ENCODE measurements at regions not wholly inside any gene's neighbourhood (a gene's known extent, or its start where the extent isn't known, plus 50 kb on each side); places are given as distances from the start of the nearest gene placed in this dataset.
"Not testable (repeated sequence)": the region's sequence is repeated elsewhere in the genome, so short reads cannot be mapped to it uniquely, and the experiment has no call there.

DNA sequence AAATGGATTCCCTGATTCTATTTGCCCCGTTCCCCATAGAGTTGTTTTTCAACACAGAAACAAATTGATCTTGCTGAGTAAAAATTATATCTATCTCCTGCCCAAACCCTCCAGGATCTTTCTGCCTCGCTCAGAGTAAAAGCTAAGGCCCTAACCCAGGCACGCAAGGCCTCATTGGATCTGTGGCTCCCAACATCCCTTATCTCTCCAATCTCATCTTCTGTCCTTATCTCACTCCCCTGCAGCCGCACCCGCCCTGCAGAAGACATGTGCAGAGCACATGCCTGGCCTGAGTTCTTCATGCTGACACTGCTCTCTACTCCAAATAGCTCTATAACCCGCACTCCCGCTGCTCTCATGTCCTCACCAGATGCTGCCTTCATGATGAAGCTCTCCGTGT is 543.8 kb upstream of the ZFP42 start:
- no peak for DNase-seq

DNA sequence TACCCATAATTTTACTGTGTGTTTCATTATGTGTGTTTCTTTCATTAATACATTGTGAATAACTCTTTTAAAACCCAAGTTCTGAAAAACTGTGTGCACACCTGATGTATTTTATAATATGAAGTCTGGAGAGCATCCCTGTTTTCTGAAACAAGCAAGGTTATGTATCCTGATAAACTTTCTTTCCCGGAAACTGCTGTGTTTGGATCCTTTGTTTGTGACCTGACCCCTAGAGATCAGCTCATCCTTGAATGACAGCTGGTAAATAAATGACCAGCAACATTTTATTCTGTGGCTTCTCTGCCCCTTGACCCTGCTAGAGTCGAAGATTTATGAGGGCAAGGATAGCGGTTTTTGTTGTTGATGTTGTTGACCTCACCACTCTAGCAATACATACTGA is 535.6 kb upstream of the ZFP42 start:
- no peak for DNase-seq

DNA sequence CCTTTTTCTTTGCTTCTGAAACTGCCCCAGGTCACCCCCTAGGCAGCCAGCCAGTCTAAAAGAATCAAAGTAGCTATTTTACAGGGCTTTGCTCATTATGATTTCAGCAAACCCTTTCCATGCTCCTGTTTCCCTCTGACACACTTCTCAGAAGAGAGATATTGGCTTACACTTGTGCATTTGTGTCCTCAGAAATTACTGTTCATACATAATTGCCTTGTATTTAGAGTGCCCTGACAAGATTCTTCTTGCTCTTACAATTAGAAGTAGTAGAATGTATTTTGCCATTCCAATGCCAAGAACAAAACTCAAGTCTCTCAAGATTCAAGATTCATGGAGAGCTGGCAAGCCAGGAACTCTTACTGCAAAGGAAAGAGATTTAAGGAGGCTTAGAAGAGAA is 531.0 kb upstream of the ZFP42 start:
- no peak for DNase-seq

DNA sequence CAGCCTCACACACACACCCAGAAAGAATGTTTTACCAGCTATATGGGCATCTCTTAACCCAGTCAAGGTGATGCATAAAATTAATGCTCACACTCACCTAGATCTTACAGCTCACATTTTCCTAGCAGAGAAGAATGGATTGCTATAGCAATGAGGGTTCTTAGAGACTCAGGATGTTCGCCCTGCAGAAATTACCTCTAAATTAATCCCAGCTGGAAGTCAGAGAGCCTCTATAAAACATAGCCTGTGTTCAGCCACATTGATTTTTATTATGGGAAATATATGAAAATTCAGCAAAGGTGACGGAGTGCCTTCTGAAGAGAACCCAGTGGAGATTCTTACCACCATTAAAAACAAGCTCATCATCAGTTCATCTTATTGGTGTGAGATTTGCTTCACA is 528.3 kb upstream of the ZFP42 start:
- no peak for DNase-seq

DNA sequence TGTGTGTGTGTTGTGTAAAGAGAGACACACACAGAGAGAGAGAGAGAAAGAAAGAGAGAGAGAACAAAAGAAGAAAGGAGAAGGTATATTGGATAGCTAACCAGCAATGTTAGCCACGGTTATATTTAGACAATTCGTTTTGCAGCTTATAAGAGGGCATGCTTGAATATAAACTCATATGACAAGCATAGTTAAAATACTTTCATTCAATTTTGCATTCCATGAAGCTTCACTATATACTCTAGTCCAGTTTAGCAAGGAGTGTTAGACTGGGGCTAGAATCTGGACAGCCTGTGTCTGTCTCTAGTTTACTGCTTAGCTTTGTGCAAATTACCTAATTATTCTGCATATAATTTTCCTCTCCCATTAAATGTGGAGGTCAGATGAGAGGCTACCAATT is 525.9 kb upstream of the ZFP42 start:
- no peak for DNase-seq

DNA sequence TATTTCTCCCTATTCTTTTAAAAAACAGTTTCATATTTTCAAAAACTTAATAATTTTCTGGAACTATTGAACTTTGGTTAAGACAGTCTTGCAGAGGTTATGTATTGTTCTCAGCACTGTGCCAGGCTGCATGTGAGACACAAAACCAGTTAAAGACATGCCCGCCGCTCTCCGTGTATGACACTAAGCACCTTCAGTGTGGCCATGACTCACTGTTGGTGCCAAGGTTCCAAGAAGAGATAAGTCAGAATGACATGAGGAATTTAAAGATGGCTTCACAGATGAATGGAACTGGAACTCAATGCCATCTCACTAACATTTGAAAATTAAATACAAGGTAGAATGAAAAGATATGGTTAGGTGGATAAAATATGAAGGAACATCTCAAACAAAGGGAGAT is 525.5 kb upstream of the ZFP42 start:
- DNase-seq = no peak

DNA sequence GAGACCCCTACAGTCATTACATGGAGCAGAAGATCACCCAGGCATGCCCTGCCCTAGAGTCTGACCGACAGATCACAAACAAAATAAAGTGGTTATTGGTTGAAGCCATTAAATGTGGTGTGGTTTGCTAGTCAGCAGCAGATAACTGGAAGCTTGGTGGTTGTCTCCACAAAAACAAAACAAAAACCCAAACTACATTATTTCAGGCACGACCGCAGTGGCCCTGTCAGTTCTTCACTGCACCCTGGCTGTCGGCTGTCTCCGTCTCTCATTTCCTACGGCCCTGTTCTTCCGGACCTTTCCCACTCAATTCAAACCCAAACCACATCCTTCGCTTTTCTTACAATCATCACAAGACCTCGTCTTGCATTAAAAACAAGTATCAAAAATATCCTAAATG is 521.3 kb upstream of the ZFP42 start:
- DNase-seq = no peak

DNA sequence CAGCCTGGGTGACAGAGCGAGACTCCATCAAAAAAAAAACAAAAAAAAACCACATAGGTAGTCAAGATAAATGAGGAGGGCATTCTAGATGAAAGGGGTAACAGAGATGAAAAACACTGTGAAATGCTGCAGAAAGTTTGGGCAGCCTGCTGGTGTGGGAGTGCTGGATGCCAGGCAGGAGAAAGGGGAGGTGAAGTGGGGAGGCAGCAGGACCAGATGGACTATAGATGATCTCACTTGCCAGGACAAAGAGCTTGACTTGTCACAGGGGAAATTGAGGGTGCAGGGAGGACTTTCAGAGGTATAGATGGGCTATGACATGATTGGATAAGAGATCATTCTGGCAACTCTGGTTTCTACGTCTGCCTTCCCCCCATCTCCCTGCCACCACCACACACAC is 519.7 kb upstream of the ZFP42 start:
- DNase-seq = no peak

DNA sequence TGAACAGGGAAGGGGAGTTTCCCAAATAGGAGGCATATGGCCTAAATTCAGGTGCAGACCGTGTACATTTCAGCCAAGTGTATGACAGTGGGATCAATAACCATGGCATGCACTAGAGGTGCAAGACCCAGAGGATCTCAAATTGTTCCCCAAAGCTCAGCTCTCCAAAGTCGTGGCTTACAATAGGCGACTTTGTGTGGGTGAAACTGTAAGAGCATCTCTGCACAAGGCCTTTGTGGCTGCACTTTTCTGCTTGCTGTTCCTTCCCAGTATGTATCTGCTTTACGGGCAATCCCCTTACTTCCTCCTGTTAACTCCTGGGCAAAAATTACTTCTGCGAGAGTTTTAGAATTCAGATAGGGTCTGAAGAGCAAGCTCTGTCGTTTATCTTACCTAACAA is 518.3 kb upstream of the ZFP42 start:
- DNase-seq = no peak

DNA sequence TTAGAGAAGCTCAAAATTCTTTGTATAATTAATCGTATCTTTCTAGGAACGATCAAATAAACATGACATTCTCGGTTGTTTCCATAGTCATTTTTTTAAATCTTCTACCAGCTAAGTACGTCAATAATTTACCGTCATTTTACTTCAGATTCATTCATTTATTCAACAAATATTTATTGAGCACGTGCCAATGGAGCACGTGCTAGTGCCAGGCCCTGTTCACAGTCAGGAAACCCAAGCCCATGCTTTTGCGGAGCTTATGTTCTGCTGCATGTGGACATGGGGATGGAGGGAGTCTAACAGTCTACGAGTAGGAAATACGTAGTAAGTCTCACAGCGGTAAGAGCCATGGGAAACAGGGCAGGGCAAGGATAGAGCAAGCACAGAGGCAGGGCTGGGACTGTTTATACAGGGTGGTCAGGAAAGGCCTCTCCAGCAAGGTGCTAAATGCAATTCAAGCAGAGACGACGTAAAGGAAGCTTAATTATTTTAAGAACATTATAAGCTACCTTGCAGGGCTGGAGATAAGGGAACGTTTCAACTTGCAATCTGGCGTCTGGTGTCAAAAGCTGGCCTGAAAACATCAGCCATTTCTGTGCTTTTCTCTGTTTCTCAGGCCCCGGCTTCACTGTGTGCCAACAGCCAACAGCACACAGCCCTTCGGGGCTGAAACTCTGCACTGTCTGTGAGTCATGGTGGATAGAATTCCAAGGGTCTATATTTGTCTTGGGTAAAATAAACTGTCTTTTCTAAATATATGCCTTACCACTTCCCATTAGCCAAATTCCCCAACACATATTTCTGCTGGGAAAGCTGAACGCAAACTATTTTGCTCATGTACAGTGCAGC is 517.1 kb upstream of the ZFP42 start:
- no peak for DNase-seq

DNA sequence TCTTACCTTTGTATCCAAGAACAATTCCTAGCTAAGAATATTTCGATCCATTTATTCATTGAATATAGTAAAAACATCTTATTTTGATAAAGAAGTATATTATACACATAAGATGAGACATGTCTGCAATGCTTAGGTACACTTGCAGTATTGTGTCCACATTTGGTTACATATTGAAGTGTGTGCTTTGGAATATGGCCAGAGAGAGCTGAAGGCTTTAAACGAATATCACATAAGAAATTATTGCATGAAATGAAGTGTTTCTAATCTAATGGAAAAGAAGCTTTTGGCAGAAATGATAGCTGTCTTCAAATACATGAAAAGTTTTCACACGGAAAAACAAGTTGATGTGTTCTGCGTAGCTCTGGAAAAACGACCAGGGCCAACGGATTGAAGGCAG is 516.1 kb upstream of the ZFP42 start:
- no peak for DNase-seq

DNA sequence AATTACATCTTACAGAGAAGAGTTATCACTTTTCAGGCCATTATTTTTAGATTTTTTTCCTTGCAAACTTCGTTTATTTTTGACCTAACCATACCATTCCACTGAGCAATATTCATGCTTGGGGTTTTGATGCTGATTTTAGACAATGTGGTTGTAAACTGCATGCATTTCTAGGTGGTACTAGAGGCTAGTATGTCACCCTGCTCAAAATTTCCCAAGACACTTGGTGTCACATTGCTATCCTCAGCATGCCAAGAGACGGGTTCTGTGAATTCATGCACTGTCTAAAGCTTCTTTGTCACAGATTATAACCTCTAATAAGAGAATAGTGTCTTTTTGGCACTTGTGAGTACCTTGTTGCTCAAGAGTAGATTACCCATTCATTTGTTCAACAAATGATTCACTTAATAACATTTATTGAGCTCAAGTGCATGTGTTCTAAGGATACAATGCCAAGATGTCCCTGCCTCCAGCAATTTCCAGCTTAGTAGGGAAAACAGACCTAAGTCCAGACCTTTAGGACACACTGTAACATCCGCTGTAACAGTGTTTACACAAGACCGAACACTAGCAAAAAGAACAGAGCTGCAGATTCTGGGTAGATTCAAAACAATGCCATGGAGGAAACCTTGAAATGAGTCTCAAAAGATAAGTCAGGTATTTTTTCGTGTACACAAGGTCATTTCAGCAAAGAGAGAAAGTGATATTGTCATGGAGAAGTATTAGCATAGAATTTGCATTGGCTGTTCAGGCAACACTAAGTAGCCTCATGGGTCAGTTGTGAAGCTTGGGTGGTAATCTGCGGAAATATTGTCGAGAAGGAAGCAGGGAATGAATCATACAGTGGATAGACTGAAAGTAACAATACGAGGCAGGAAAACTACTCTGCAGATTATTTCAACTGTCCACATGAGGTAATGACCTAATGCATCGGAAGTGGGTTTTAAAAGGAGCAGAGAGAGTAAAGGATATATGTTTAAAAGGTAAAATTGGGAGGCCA is 515.1 kb upstream of the ZFP42 start:
- no peak for DNase-seq

DNA sequence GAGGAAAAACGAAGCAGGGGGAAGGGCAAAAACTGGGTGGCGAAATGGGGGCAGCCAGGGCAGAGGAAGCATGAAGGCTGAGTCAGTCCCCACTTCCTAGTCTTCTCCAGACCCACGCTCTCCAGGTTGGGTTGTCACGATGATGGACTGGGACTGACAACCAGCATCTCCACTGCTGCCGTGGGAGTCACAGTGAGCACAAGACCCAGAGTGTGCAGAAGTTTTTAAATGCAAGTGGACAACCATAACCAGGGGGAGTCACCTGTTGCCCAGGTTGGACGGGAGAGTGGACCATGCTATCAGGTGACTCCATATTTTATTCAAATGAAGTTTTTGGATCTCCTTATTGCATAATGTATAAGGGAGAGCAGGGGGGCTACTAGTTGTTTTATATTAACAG is 511.4 kb upstream of the ZFP42 start:
- no peak for DNase-seq

DNA sequence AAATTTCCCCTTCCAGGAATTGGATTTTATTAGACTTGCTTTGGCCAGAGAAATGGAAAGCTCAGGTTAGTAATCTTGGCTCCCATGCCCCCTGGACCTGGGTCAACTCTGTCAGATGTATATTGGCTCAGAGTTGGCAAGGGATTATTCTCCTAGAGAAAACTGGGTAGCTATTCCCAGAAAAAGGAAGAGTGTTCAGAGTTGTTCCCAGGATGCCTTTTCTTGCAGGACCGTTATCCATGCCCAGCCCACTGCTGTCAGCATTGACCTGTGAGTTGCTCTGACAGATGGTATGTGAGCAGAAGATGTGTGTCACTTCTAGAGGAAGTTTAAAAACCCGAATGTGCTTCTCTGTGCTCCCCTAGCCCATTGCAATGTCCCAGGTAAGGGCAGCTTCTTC is 509.9 kb upstream of the ZFP42 start:
- no peak for DNase-seq

DNA sequence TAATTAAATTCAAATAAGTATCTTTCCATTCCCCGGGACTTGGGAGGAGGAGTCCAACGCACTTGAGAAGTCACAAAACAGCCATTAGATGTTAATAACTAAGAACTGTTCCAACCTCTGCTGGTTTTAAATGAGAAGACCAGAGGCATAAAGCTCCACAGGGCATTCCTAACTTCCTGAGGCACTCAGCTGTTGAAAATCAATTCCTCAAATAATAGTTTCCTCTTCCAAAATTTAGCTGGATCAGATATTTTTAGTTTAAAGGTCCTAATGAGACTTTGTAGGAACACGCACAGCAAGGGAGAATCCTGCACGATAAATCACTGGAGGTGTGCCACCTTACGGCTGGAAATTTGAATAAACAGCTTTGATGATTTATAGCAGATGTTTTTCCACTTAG is 504.3 kb upstream of the ZFP42 start:
- DNase-seq = no peak

DNA sequence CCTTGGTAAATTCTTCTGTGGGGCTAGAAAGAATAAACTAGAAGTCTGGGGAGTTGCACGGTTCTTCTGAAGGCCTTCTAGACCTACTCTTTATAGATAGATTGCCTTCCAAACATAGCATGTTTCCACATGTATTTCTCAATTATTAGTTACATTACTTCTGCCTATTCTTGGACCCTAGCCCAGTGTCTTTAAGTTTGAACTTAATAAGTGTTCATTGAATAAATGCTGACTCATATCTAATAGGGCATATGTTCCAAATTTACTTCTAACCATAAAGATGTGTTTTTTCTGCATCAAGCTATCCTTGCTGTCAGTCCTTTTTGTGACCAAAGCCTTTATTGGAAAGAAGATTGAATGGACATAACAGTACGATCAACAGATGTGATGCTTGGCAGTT is 503.6 kb upstream of the ZFP42 start:
- no peak for DNase-seq

DNA sequence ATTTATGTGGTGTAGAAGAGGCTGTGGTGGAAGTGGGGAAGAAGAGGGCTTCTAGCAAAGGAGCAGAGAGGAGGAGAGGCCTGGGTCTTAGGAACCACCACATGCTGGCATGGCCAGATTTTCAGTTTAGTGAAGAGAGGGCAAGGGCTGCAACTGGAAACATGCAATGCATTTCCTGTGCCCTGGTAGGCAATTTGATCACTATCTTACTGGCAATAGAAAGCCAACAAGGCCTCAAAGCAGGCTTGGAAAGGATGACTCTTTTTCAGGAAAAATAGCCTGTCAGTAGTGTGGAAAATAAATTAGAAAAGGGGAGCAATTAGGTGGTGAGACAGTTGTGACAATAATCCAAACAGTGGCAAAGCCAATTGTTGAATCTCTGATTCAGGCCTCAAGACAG is 501.9 kb upstream of the ZFP42 start:
- DNase-seq = no peak

DNA sequence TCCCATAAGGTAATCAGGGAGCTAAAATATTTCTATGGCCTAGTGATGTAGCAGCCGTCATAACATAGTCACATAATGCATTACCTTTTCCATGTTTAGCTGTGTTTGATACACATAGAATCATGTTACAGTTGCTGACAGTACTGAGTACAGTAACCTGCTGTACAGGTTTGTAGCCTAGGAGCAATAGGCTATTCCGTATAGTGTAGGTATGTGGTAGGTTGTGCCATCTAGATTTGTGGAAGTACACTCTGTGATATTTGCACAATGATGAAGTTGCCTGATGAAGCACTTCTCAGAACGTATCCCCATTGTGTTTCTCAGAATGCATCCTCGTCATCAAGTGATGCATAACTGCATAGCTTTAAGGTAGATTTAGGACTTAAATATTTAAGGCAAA is 495.6 kb upstream of the ZFP42 start:
- DNase-seq = no peak

DNA sequence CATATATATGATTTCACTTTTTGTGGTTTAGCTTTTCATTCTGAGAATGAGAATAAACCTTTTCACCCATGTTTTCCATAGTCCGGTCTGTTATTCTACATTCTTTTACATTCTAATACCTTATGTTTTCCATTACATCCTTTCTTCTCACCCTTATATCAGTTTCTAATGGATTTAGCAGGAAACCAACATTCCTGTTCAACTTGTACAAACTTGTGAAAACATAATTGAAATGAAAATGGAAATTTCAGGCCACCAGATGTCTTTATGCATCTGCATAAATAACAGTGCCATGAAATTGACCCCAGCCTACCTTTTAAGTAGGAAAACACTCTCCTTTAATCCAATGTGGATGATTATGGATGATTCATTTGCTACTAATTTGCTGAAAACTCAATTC is 494.8 kb upstream of the ZFP42 start:
- DNase-seq = no peak

DNA sequence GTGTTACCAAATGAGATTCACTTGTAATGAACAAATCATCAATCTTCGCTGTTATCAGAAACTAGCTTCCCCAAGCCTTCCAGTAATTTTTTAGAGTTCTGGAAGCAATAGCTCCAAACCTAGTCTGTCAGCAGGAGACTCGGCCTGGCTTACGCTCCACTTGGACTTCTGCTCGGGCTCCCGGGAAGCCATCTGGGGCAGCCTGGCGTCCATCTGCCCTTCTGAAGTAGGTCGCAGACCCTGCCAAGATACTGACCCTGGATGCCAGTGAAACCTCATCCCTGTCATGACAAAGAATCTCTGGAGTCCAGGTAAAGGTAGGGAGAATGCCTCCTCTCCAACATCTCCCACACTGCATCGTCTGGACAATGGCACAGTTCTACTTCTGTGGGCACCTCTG is 493.8 kb upstream of the ZFP42 start:
- DNase-seq = no peak

DNA sequence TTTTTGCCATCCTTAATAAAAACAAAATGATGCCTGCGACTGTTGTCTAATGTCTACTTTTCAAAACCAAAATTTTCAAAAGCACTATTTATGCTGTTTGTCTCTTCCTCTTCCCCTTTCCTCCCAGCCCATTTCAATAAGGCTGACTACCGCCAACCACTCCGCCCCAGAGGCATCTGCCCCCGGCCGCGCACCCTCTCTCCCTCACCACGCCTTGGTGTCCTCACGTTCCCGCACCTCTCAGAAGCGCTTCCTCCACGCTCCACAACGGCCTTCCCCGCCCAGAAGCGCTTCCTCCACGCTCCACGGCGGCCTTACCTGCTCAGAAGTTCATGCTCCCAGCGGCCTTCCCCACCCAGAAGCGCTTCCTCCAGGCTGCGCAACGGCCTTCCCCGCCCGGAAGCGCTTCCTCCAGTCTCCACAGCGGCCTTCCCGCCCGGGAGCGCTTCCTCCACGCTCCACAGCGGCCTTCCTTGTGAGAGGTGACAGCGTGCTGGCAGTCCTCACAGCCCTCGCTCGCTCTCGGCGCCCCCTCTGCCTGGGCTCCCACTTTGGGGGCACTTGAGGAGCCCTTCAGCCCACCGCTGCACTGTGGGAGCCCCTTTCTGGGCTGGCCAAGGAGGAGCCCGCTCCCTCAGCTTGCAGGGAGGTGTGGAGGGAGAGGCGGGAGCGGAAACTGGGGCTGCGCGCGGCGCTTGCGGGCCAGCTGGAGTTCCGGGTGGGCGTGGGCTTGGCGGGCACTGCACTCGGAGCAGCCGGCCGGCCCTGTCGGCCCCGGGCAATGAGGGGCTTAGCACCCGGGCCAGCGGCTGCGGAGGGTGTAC is 490.4 kb upstream of the ZFP42 start:
- no peak for DNase-seq

DNA sequence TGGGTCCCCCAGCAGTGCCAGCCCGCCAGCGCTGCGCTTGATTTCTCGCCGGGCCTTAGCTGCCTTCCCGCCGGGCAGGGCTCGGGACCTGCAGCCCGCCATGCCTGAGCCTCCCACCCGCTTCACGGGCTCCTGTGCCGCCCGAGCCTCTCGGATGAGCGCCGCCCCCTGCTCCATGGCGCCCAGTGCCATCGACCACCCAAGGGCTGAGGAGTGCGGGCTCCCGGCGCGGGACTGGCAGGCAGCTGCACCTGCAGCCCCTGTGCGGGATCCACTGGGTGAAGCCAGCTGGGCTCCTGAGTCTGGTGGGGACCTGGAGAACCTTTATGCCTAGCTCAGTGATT is 489.8 kb upstream of the ZFP42 start:
- DNase-seq = not testable (repeated sequence)

DNA sequence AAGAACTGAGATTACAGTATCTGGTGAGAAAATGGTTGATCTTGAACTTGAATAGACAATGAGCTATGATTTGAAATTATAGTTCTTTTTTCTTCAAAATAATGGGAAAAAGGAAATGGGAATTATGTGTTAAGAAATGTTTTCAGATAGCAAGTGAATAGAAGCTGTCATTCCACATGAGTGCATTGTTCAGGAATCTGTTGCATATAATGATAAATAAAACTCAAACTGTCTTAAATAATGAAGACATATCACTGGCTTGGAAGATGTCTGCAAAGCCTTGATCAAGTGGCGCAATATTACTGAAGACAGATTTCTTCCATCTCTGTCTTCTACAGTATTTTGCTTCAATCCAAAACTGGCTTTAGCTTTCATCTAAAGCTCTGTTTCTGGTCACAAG is 479.3 kb upstream of the ZFP42 start:
- DNase-seq = no peak
